Adipocyte (in vitro differentiated cells): ENCODE measurements at regions not wholly inside any gene's neighbourhood (a gene's known extent, or its start where the extent isn't known, plus 50 kb on each side); places are given as distances from the start of the nearest gene placed in this dataset.

Experiments
- DNase-seq: peaks from one replicate; pipeline ENCODE4 v3.0.0-alpha.2; 2015; ENCODE audit warnings: low read depth
- H3K27me3 ChIP-seq: replicated peaks from 2 replicates; pipeline ENCODE4 v1.7.0; 2013; ENCODE audit warnings: mild to moderate bottlenecking, low read length, moderate library complexity; ENCODE audit not compliant: control insufficient read depth, insufficient read depth
- H3K36me3 ChIP-seq: 2 replicates; pipeline ENCODE4 v1.7.0; 2013; ENCODE audit warnings: low read length, mild to moderate bottlenecking, moderate library complexity; ENCODE audit not compliant: control insufficient read depth, insufficient read depth, severe bottlenecking
- H3K4me1 ChIP-seq: 2 replicates; pipeline ENCODE4 v1.7.0; 2013; ENCODE audit warnings: mild to moderate bottlenecking, low read length, moderate library complexity; ENCODE audit not compliant: control insufficient read depth, insufficient read depth
- H3K4me3 ChIP-seq: 2 replicates; pipeline ENCODE4 v1.7.0; 2013; ENCODE audit warnings: mild to moderate bottlenecking, low read length, moderate library complexity
- H3K9ac ChIP-seq: 2 replicates; pipeline ENCODE4 v1.7.0; 2013; ENCODE audit warnings: mild to moderate bottlenecking, low read length, moderate library complexity
- H3K9me3 ChIP-seq: 2 replicates; pipeline ENCODE4 v1.7.0; 2013; ENCODE audit warnings: mild to moderate bottlenecking, low read length, moderate library complexity; ENCODE audit not compliant: control insufficient read depth

- DNase-seq: no peak
- H3K36me3 ChIP-seq: no peaks in the 10 kb centered on the region
- H3K9ac ChIP-seq: no peak overlapping the region
- no peaks in the 10 kb centered on the region for H3K27me3 ChIP-seq
- no peak overlapping the region for H3K4me3 ChIP-seq
- no peaks in the 10 kb centered on the region for H3K4me1 ChIP-seq
- H3K9me3 ChIP-seq: no peaks in the 10 kb centered on the region
These were observed 429.2 kb upstream of the EEF2KMT start for GRCh38 chr16:5526826-5527225.

DNA sequence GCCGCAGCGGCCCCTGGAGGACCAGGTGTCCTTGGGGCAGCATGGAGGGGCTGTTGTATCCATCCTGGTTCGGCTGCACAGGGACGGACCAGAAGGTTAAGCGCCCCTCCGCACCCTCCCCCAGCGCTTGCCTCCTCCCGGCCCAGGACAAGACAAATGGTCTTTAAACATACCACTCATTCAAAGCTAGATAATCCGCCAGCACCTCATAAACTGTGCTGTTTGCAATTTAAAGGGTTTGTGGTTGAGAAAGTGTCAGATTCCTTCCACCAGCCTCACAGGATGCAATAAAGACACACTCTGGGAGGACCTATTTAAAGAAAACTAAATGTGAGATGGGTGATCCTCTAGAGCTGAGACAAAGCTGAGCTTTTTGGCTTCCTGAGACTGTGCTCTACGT is 426.2 kb upstream of the EEF2KMT start:
- Histone ChIP-seq H3K36me3 (no peaks in the 10 kb centered on the region), H3K4me1 (no peaks in the 10 kb centered on the region), H3K27me3 (no peaks in the 10 kb centered on the region)

DNA sequence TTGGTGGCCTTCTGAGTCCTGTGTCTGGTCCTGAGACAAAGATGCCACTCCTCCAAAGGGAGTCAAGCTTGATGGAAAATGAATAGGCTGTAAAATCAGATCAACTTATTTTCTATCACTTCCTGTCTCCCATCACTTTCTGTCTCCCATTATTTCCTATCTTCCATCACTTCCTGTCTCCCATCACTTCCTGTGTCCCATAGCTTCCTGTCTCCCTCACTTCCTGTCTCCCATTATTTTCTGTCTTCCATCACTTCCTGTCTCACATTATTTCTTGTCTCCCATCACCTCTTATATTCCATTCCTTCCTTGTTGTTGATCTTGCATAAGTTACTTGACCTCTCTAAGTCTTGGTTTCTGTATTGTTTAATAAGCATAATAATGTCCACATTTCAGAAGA is 418.5 kb upstream of the EEF2KMT start:
- no peak for DNase-seq
- Histone ChIP-seq H3K9me3 (peaks cover 4% of the 10 kb centered on the region), H3K4me3 (no peak overlapping the region), H3K4me1 (no peaks in the 10 kb centered on the region), H3K27me3 (no peaks in the 10 kb centered on the region), H3K9ac (no peak overlapping the region), H3K36me3 (no peaks in the 10 kb centered on the region)

More for the DNA sequence above, 426.2 kb upstream of the EEF2KMT start:
- Histone ChIP-seq H3K4me3 (no peak overlapping the region), H3K9ac (no peak overlapping the region), H3K9me3 (no peaks in the 10 kb centered on the region)
- no peak for DNase-seq

GRCh38 chr16:5512014-5512413 is 414.4 kb upstream of the EEF2KMT start:
- no peak overlapping the region for H3K4me3 ChIP-seq
- no peaks in the 10 kb centered on the region for H3K27me3 ChIP-seq
- peaks cover 4% of the 10 kb centered on the region for H3K9me3 ChIP-seq
- H3K4me1 ChIP-seq: no peaks in the 10 kb centered on the region
- DNase-seq: no peak
- no peak overlapping the region for H3K9ac ChIP-seq
- H3K36me3 ChIP-seq: no peaks in the 10 kb centered on the region

DNA sequence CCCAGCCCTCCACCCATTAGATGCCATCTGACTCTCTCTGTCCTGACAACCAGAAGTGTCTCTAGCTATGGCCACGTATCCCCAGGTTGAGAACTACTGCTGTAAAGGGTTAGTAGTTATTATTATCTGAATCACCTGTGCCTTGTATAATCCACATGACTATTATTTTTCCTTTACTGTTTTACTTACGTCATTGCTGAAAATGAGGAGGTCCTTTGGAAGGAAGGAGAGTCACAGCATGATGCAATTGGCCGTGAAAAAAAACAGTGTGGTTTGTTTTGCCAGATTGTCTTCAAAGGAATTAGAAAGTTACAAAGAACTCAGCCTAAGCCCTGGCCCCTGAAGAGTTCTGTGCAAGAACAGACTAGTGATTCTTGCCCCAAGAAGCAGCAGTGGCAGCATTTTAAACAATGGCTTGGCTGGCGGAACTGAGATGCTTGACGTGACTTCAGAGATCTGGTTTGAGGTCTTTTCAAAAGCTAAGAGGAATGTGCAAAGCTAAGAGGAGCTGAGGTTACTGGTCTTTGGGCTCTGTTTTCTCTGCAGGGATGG is 413.3 kb upstream of the EEF2KMT start:
- Histone ChIP-seq H3K9me3 (peaks cover under 1% of the 10 kb centered on the region), H3K27me3 (peaks cover 5% of the 10 kb centered on the region), H3K4me3 (no peak overlapping the region), H3K9ac (no peak overlapping the region), H3K36me3 (no peaks in the 10 kb centered on the region), H3K4me1 (no peaks in the 10 kb centered on the region)
- no peak for DNase-seq

DNA sequence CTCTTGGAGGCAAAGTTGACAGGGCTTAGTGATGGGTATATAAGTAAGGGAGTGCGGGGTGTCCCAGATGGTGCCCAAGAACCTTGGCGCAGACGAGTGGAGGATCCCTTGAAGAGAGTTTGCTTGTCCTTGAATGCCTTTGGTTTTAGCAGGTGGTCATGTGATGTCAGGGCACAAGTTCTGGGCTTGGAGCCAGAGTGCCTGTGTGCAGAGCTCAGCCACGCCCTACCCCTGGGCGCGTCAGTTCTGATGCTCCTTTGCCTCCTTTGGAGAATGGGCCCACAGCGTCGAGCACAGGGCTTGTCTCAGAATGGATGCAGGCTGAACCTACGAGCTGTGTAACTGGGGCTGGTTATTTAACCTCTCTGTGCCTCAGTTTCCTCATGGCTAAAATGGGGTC is 412.2 kb upstream of the EEF2KMT start:
- Histone ChIP-seq H3K36me3 (no peaks in the 10 kb centered on the region), H3K4me3 (no peak overlapping the region), H3K9ac (no peak overlapping the region), H3K27me3 (peaks cover 5% of the 10 kb centered on the region), H3K4me1 (no peaks in the 10 kb centered on the region), H3K9me3 (no peaks in the 10 kb centered on the region)
- DNase-seq: no peak

DNA sequence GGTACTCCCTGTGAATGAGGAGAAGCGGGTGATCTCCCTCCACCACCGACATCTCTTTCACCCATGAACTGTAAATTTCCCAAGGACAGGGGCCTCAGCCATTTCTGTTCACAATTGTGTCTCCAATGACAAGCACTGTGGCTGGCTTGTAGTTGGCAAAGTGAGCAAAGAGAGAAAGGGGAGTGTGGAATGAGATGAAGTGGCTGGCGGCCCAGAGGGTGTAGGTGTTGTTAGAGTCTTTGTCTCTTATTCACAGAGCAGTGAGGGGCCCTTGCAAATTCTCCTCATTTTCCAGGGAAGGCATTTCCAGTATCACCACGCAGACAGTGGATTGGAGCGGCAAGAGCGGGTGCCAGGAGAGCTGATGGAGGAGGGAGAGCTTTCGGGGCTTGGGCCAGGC is 411.7 kb upstream of the EEF2KMT start:
- Histone ChIP-seq H3K4me1 (no peaks in the 10 kb centered on the region), H3K4me3 (no peak overlapping the region), H3K9ac (no peak overlapping the region), H3K9me3 (no peaks in the 10 kb centered on the region), H3K27me3 (peaks cover 5% of the 10 kb centered on the region), H3K36me3 (no peaks in the 10 kb centered on the region)
- no peak for DNase-seq

GRCh38 chr16:5508371-5508770 is 410.8 kb upstream of the EEF2KMT start:
- Histone ChIP-seq H3K27me3 (peaks cover 5% of the 10 kb centered on the region), H3K4me1 (no peaks in the 10 kb centered on the region), H3K9me3 (no peaks in the 10 kb centered on the region), H3K9ac (no peak overlapping the region), H3K4me3 (no peak overlapping the region), H3K36me3 (no peaks in the 10 kb centered on the region)
- no peak for DNase-seq

DNA sequence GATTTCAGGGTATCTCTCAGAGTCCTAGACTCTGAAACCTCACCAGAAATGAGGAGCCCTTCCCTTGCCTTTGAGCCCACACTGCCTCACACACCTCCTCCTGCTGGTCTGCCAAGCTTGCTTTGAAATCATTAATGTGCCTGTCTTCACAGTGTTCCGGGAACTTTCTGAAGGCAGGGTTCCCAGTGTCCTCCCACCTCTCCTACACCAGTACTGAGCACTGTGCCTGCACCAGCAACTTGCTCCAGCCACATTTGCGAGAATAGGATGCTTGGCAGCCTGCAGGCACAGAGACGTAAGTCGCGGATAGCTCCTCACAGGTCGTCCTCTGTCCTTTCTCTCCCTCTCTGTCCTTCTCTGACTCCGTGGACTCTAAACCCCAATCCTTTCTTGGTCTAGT is 408.4 kb upstream of the EEF2KMT start:
- Histone ChIP-seq H3K9ac (no peak overlapping the region), H3K9me3 (no peaks in the 10 kb centered on the region), H3K36me3 (no peaks in the 10 kb centered on the region), H3K4me1 (no peaks in the 10 kb centered on the region), H3K4me3 (no peak overlapping the region), H3K27me3 (peaks cover 5% of the 10 kb centered on the region)
- DNase-seq: no peak

GRCh38 chr16:5505091-5505887 is 407.7 kb upstream of the EEF2KMT start:
- no peak for DNase-seq

GRCh38 chr16:5504064-5504781 is 406.6 kb upstream of the EEF2KMT start:
- no peak for DNase-seq
- no peak overlapping the region for H3K4me3 ChIP-seq
- H3K9ac ChIP-seq: no peak overlapping the region
- no peaks in the 10 kb centered on the region for H3K4me1 ChIP-seq
- peaks cover 5% of the 10 kb centered on the region for H3K27me3 ChIP-seq
- no peaks in the 10 kb centered on the region for H3K36me3 ChIP-seq
- no peaks in the 10 kb centered on the region for H3K9me3 ChIP-seq

More at GRCh38 chr16:5505091-5505887, 407.7 kb upstream of the EEF2KMT start:
- no peak overlapping the region for H3K4me3 ChIP-seq
- H3K9ac ChIP-seq: no peak overlapping the region
- peaks cover 5% of the 10 kb centered on the region for H3K27me3 ChIP-seq
- H3K36me3 ChIP-seq: no peaks in the 10 kb centered on the region
- H3K9me3 ChIP-seq: no peaks in the 10 kb centered on the region
- no peaks in the 10 kb centered on the region for H3K4me1 ChIP-seq
